SK-N-SH (cell line): ENCODE measurements at regions not wholly inside any gene's neighbourhood (a gene's known extent, or its start where the extent isn't known, plus 50 kb on each side); places are given as distances from the start of the nearest gene placed in this dataset.

Source experiments
- ELF1 ChIP-seq: IDR thresholded peaks from 2 replicates; pipeline ENCODE4 v1.4.0; 2012
- GATA2 ChIP-seq: sonication (generic); formaldehyde crosslinking; IDR thresholded peaks from 2 replicates; pipeline ENCODE4 v1.5.0; 2020; ENCODE audit warnings: mild to moderate bottlenecking, missing genetic modification reagents
- JUND ChIP-seq: IDR thresholded peaks from 2 replicates; pipeline ENCODE4 v1.4.0; 2012
- SIN3A ChIP-seq: IDR thresholded peaks from 2 replicates; pipeline ENCODE4 v1.6.1; 2012; ENCODE audit warnings: low read depth, mild to moderate bottlenecking, low read length, moderate library complexity, borderline replicate concordance
- SMC3 ChIP-seq: IDR thresholded peaks from 2 replicates; pipeline ENCODE4 v1.6.1; 2012; ENCODE audit warnings: low read depth, low read length, improper control_type of control experiment
- TAF1 ChIP-seq: IDR thresholded peaks from 2 replicates; pipeline ENCODE4 v1.6.1; 2012; ENCODE audit warnings: low read depth, mild to moderate bottlenecking, low read length, moderate library complexity, borderline replicate concordance
- TF ChIP-seq, protein P1 (sequence below): fragments of 200-600 bp; sonication (generic); IDR thresholded peaks from 2 replicates; pipeline ENCODE4 v1.6.1; 2017; ENCODE audit warnings: antibody characterized with exemption, mild to moderate bottlenecking, moderate library complexity
- TF ChIP-seq, protein P2 (sequence below): IDR thresholded peaks from 2 replicates; pipeline ENCODE4 v1.6.1; 2012; ENCODE audit warnings: mild to moderate bottlenecking, low read depth, low read length, moderate library complexity

DNA sequence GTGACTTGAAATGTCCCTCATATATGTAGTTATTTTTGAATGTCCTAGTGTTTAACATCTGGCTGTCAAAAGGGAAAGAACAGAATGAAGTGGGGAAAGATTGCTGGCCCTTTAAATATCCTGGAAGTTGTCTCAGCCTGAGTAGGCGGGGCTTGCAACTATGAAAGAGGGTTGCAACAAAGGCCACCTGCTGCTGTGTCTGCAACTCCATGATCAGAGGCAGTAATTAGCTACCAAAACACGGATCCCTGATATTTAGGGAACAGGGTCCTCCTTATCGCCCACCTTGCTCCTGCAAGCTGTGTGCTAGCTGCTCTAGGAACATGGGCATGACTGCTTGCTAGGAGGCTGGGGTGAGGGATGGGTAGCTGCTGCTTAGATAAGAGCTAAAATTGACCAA lies 100.2 kb upstream of the CFAP20DC start:
- TF ChIP-seq, protein P1, sequence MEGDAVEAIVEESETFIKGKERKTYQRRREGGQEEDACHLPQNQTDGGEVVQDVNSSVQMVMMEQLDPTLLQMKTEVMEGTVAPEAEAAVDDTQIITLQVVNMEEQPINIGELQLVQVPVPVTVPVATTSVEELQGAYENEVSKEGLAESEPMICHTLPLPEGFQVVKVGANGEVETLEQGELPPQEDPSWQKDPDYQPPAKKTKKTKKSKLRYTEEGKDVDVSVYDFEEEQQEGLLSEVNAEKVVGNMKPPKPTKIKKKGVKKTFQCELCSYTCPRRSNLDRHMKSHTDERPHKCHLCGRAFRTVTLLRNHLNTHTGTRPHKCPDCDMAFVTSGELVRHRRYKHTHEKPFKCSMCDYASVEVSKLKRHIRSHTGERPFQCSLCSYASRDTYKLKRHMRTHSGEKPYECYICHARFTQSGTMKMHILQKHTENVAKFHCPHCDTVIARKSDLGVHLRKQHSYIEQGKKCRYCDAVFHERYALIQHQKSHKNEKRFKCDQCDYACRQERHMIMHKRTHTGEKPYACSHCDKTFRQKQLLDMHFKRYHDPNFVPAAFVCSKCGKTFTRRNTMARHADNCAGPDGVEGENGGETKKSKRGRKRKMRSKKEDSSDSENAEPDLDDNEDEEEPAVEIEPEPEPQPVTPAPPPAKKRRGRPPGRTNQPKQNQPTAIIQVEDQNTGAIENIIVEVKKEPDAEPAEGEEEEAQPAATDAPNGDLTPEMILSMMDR = no peak
- no peak for TF ChIP-seq SIN3A
- TF ChIP-seq, protein P2, sequence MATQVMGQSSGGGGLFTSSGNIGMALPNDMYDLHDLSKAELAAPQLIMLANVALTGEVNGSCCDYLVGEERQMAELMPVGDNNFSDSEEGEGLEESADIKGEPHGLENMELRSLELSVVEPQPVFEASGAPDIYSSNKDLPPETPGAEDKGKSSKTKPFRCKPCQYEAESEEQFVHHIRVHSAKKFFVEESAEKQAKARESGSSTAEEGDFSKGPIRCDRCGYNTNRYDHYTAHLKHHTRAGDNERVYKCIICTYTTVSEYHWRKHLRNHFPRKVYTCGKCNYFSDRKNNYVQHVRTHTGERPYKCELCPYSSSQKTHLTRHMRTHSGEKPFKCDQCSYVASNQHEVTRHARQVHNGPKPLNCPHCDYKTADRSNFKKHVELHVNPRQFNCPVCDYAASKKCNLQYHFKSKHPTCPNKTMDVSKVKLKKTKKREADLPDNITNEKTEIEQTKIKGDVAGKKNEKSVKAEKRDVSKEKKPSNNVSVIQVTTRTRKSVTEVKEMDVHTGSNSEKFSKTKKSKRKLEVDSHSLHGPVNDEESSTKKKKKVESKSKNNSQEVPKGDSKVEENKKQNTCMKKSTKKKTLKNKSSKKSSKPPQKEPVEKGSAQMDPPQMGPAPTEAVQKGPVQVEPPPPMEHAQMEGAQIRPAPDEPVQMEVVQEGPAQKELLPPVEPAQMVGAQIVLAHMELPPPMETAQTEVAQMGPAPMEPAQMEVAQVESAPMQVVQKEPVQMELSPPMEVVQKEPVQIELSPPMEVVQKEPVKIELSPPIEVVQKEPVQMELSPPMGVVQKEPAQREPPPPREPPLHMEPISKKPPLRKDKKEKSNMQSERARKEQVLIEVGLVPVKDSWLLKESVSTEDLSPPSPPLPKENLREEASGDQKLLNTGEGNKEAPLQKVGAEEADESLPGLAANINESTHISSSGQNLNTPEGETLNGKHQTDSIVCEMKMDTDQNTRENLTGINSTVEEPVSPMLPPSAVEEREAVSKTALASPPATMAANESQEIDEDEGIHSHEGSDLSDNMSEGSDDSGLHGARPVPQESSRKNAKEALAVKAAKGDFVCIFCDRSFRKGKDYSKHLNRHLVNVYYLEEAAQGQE = no peak
- no peak for TF ChIP-seq GATA2 (CRISPR knock-in tag)
- no peak for TF ChIP-seq ELF1
- TF ChIP-seq JUND = no peak
- no peak for TF ChIP-seq TAF1
- no peak for TF ChIP-seq SMC3
